ENCODE measurements at regions not wholly inside any gene's neighbourhood (a gene's known extent, or its start where the extent isn't known, plus 50 kb on each side); places are given as distances from the start of the nearest gene placed in this dataset.
A peak's percentile ranks its signal among the peaks of the same experiment; 100 is the strongest.
"Not testable (repeated sequence)": the region's sequence is repeated elsewhere in the genome, so short reads cannot be mapped to it uniquely, and the experiment has no call there.

DNA sequence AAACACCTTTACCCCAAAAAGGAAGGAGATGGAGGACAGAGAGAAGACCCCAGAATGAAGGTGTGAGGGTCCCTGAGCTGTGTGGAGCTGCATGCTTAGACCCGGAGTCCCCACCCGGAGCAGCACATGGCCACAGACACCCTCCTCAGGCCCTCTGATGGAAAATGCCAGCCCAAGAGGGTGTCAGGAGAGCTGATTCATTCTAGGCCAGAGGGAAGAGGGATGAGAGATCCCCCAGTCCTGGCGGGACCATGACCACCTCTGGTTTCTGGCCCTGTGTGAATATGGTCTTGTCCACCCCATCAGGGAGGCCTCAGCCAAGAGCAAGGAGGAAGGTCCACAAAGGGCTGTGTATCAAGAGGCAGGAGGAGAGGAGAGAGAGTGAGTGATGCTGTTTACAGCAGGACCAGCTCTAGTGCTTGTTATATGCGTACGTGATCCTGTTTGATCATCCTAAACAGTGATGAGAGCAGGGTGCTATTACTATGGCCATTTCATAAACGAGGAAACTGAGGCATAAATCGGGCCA, 186.6 kb upstream of the HAAO start:
- peaks cover 5% of the 10 kb centered on the region in 2 donors for H3K4me1 Mint-ChIP-seq
- no peak for DNase-seq
- H3K27ac Mint-ChIP-seq = no peak overlapping the region
- H3K4me3 Mint-ChIP-seq = no peak overlapping the region
- H3K27me3 Mint-ChIP-seq (ENCODE audit: low read depth in 3 of 3) = peaks cover 0 to 6% (median 3%) of the 10 kb centered on the region in 3 donors
- H3K9me3 Mint-ChIP-seq = peaks cover 0 to 2% (median 0%) of the 10 kb centered on the region in 6 donors
- peaks cover 0 to 3% (median 0%) of the 10 kb centered on the region in 3 donors for H3K36me3 Mint-ChIP-seq

DNA sequence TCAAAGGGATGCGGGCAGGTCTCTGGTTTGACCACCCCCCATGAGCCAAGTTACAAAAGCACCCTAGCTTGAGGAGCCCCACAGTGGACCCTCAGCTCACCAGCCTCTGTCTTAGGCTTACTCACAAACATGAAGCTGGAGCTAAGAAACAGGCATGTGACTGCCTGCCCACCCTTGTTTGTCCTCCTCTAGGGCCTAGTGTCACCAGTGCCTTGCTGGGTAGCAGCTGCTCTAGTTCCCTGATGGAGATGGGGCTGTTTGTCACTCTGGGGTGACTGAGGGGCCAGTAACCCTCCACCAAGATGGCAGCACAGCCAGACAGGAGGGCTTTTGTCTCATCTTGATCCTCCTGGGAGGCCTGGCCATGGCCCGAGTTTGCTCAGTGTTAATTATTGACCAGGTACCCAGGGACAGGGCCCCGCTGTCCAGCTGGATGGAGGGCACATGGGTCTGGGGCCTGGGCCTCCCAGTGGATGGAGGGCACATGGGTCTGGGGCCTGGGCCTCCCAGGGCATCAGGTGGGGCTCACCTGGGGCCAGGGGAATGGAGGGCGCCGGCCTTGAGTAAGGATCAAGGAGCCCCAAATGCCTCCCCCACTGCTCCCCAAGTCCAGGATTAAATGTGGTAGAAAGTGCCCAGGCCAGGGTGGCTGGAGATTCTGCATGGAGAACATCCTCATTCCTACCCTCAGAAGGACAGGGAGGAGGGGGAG, 185.9 kb upstream of the HAAO start:
- H3K27ac Mint-ChIP-seq = no peak overlapping the region
- no peak for DNase-seq
- H3K27me3 Mint-ChIP-seq (ENCODE audit: low read depth in 3 of 3) = peaks cover 0 to 6% (median 3%) of the 10 kb centered on the region in 3 donors
- no peak overlapping the region for H3K4me3 Mint-ChIP-seq
- H3K4me1 Mint-ChIP-seq = peaks cover 5% of the 10 kb centered on the region in 2 donors
- H3K36me3 Mint-ChIP-seq = no peaks in the 10 kb centered on the region
- H3K9me3 Mint-ChIP-seq = peaks cover 0 to 2% (median 0%) of the 10 kb centered on the region in 6 donors

DNA sequence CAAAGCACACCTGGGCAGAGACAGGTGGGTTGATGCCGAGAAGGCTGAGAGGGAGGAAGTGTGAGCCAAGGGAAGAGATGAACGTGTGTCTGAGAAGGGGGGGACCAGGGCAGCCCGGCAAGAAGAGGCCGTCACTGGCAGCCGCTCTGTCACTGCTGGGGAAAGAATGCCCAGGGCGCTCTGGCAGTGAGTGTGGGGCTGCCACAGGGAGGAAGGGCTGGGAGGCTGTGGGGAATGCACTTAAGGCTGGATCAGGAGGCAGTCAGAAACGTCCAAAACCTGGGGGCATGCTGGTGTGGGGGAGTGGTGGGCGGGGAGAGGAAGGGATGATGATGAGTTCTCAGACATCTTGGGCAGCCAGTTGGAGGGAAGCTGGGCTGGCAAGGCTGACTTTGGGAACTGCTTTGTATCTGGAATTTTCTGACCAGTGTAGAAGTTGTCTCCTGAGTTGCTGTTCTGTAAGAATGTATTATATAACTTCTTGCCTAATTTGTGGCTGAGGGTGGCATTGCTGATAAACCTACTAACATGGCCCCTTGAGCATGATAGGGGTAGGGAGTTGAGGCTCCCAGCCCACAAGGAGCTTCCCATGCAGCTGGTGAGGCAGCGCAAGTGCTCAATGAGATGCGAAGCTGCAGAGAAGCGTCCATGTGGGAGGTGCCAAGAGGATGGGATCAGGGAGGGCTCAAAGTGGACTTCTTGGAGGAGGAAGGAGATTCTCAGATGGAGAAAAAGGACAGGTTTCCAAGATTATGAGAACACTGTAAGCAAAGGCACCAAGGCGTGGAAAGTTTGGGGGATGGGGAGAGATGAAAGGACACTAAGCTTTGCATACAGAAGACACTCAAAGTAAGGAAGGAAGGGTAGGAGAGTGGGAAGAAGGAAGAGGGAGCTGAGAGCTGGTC, 185.1 kb upstream of the HAAO start:
- no peak for DNase-seq
- no peaks in the 10 kb centered on the region for H3K36me3 Mint-ChIP-seq
- H3K27ac Mint-ChIP-seq = no peak overlapping the region

DNA sequence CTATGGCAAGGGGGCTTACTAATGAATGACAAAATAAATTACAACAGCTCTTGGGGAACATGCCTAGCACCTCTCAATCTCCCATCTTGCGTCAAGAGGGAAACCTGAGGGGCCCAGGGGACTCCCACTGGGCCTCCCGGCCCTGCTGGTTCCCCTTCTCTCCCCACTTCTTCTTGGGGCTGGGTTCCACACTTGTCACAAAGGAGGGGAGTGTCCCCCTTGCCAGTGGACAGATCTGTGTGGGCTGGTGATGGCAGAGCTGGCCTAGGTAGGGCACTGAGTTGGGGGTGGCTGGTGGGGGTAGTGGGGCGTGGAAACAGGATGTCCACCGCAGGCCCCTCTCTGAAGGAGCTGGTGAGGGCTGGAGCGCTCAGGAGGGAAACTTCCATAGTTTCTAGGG, 184.0 kb upstream of the HAAO start:
- Mint-ChIP-seq H3K4me1 (peaks cover 13 to 15% of the 10 kb centered on the region in 2 donors), H3K27ac (no peak overlapping the region), H3K36me3 (no peaks in the 10 kb centered on the region), H3K9me3 (peaks cover 0 to 2% (median 0%) of the 10 kb centered on the region in 6 donors), H3K27me3 (ENCODE audit: low read depth in 3 of 3) (peaks cover 0 to 6% (median 3%) of the 10 kb centered on the region in 3 donors), H3K4me3 (no peak overlapping the region)
- no peak for DNase-seq

More for the DNA sequence above, 185.1 kb upstream of the HAAO start:
- H3K9me3 Mint-ChIP-seq = peaks cover 0 to 2% (median 0%) of the 10 kb centered on the region in 6 donors
- H3K27me3 Mint-ChIP-seq (ENCODE audit: low read depth in 3 of 3) = peaks cover 0 to 6% (median 3%) of the 10 kb centered on the region in 3 donors
- peaks cover 7 to 9% of the 10 kb centered on the region in 2 donors for H3K4me1 Mint-ChIP-seq
- H3K4me3 Mint-ChIP-seq = no peak overlapping the region

- H3K27ac Mint-ChIP-seq = no peak overlapping the region
- no peak overlapping the region for H3K4me3 Mint-ChIP-seq
Observed at GRCh38 chr2:42974721-42975717, 182.6 kb upstream of the HAAO start.

DNA sequence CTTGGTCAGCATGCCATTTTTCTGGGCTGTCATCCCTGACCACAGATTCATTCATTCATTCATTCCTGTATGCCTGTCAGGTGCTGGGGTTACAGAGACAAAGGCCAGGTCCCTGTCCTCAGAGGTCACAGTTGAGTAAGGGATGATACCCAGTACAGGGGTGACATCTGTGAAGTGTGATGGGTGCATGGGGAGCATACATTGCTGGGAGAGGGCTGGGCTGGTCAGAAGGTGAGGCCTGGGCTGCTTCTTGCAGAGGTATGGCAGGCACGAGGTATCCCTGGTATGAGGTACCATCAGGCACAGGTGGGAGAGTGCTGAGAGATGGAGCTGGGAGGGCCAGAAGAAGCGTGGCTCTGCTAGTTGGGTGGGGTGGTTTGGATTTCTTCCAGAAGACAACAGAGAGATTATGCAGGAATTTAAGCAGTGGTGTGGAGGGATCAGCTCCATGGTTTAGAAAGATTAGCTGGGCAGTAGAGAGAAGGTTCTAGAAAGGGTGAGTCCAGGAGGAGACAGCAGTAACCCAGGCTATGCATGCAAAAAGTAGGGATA, 181.9 kb upstream of the HAAO start:
- no peak for DNase-seq
- Mint-ChIP-seq H3K4me1 (peaks cover 13 to 15% of the 10 kb centered on the region in 2 donors), H3K27me3 (ENCODE audit: low read depth in 3 of 3) (peaks cover 0 to 6% (median 3%) of the 10 kb centered on the region in 3 donors), H3K4me3 (peak overlapping the region in 1 of 5 donors; percentile 8), H3K36me3 (peaks cover 0 to 4% (median 0%) of the 10 kb centered on the region in 3 donors), H3K27ac (peak overlapping the region in 1 of 6 donors; percentile 8), H3K9me3 (no peaks in the 10 kb centered on the region)

More at GRCh38 chr2:42974721-42975717, 182.6 kb upstream of the HAAO start:
- H3K27me3 Mint-ChIP-seq (ENCODE audit: low read depth in 3 of 3) = peaks cover 0 to 6% (median 3%) of the 10 kb centered on the region in 3 donors
- peak; percentile 39 to 47 (median 46) for DNase-seq
- peaks cover 0 to 4% (median 0%) of the 10 kb centered on the region in 3 donors for H3K36me3 Mint-ChIP-seq
- peaks cover 13 to 15% of the 10 kb centered on the region in 2 donors for H3K4me1 Mint-ChIP-seq
- H3K9me3 Mint-ChIP-seq = no peaks in the 10 kb centered on the region

GRCh38 chr2:42973726-42974125, 181.3 kb upstream of the HAAO start:
- Mint-ChIP-seq H3K27me3 (ENCODE audit: low read depth in 3 of 3) (peaks cover 0 to 4% (median 3%) of the 10 kb centered on the region in 3 donors), H3K27ac (no peak overlapping the region), H3K4me3 (no peak overlapping the region), H3K9me3 (no peaks in the 10 kb centered on the region), H3K36me3 (peaks cover 0 to 4% (median 0%) of the 10 kb centered on the region in 3 donors), H3K4me1 (peaks cover 13 to 15% of the 10 kb centered on the region in 2 donors)
- no peak for DNase-seq

- H3K27me3 Mint-ChIP-seq (ENCODE audit: low read depth in 3 of 3); H3K36me3 Mint-ChIP-seq; H3K4me3 Mint-ChIP-seq; H3K9me3 Mint-ChIP-seq: not testable (repeated sequence)
- Mint-ChIP-seq H3K27ac (peak overlapping the region in 1 of 6 donors; percentile 14), H3K4me1 (peaks cover 13 to 15% of the 10 kb centered on the region in 2 donors)
- peak in 1 of 3 donors; percentile 20 for DNase-seq
Observed at GRCh38 chr2:42972933-42973516, 180.6 kb upstream of the HAAO start.

DNA sequence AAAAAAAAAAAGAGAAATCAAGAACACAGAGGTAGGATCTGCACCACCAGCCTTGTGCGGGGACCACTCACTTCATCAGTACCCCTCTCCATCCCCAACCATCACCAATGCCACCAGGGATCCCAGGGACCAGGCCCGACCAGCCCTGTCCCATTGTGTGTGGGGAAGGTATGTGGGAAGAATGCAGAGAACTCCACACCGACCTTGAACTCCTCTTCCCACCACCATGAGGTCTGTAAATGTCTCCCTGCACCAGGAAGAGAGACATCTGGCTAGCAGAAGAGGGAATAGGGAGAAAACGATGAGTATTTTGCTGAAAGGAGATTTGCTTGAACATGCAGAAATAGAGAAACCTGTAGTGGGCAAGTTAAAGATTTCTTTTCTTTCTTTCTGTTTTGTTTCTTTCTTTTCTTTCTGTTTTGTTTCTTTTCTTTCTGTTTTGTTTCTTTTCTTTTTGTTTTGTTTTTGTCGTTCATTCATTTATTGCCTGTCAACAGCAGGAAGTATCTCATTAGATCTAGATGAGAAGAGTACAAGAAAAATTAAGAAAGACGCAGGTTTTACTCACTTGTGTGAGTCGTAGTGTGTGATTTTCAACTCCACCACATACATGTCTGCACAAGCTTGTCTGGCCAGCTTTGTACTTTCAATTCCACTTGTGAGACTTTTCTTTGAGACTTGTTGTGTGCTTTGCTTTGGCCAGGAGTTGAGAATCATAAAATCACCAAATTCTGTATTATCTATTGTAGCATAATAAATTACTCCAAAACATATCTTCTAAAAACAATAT, 179.8 kb upstream of the HAAO start:
- Mint-ChIP-seq H3K4me3 (peak overlapping the region in 2 of 5 donors; percentile 12 to 18), H3K27me3 (ENCODE audit: low read depth in 3 of 3) (peaks cover 0 to 3% (median 3%) of the 10 kb centered on the region in 3 donors), H3K36me3 (peaks cover 0 to 4% (median 0%) of the 10 kb centered on the region in 3 donors), H3K27ac (peak overlapping the region in 4 of 6 donors; percentile 30 to 57 (median 48)), H3K4me1 (peaks cover 13 to 15% of the 10 kb centered on the region in 2 donors), H3K9me3 (no peaks in the 10 kb centered on the region)
- no peak for DNase-seq

GRCh38 chr2:42971381-42971780, 179.0 kb upstream of the HAAO start:
- Mint-ChIP-seq H3K9me3 (no peaks in the 10 kb centered on the region), H3K27ac (no peak overlapping the region)
- DNase-seq = no peak

GRCh38 chr2:42970151-42970550, 177.8 kb upstream of the HAAO start:
- Mint-ChIP-seq H3K27me3 (ENCODE audit: low read depth in 3 of 3) (peaks cover 0 to 3% (median 1%) of the 10 kb centered on the region in 3 donors), H3K27ac (no peak overlapping the region), H3K9me3 (no peaks in the 10 kb centered on the region), H3K4me1 (peaks cover 13 to 23% of the 10 kb centered on the region in 2 donors), H3K4me3 (no peak overlapping the region), H3K36me3 (peaks cover 0 to 4% (median 0%) of the 10 kb centered on the region in 3 donors)
- no peak for DNase-seq

More at GRCh38 chr2:42971381-42971780, 179.0 kb upstream of the HAAO start:
- H3K4me1 Mint-ChIP-seq = peaks cover 13 to 15% of the 10 kb centered on the region in 2 donors
- H3K4me3 Mint-ChIP-seq = no peak overlapping the region
- peaks cover 0 to 3% (median 1%) of the 10 kb centered on the region in 3 donors for H3K27me3 Mint-ChIP-seq (ENCODE audit: low read depth in 3 of 3)
- H3K36me3 Mint-ChIP-seq = peaks cover 0 to 4% (median 0%) of the 10 kb centered on the region in 3 donors

Measured in immature natural killer cell (primary cell).